Suprapubic skin (tissue), 3 donors: ENCODE measurements at regions not wholly inside any gene's neighbourhood (a gene's known extent, or its start where the extent isn't known, plus 50 kb on each side); places are given as distances from the start of the nearest gene placed in this dataset.

Experiments used
- CTCF ChIP-seq, 2 donors: fragments of 200-600 bp in 1 of 2; fragments of 450-650 bp in 1 of 2; sonication (generic) in 1 of 2; IDR thresholded peaks; one replicate each; pipeline ENCODE4 v1.5.1; 2016 to 2019; ENCODE audit warnings: antibody characterized with exemption in 2 of 2, mild to moderate bottlenecking in 1 of 2, moderate library complexity in 1 of 2
- EP300 ChIP-seq: sonication (generic); formaldehyde crosslinking; IDR thresholded peaks from one replicate; pipeline ENCODE4 v1.6.1; 2017; ENCODE audit warnings: antibody characterized with exemption
- POLR2A ChIP-seq, 2 donors: fragments of 450-650 bp; IDR thresholded peaks; one replicate each; pipeline ENCODE4 v1.6.1; 2017; ENCODE audit warnings: antibody characterized with exemption in 2 of 2, mild to moderate bottlenecking in 2 of 2, moderate library complexity in 2 of 2

DNA sequence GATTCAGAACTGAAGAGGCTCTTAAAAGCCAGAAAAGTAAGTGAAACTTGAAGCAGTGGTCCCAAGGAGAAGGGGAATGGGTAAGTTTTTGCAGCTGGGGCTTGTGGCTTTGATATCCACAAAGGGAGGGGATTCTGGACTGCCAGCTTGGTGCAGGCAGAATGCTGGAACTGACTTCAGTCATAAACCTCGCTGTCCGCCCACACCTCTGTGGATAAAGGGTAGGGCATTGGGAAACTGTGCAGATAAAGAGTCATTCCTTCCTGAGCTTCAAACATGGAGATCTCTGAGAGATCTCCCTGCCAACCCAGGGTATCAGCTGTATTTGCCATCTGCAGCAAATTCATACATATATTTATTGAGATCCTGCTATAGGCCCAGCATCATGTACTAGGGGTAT, 124.3 kb upstream of the OR9Q1 start:
- no peak for TF ChIP-seq CTCF (IDR thresholded peaks at IDR 0.05)
- no peak for TF ChIP-seq POLR2A (IDR thresholded peaks at IDR 0.05)
- TF ChIP-seq EP300, result no peak
